GM19025 (cell line): ENCODE measurements at regions not wholly inside any gene's neighbourhood (a gene's known extent, or its start where the extent isn't known, plus 50 kb on each side); places are given as distances from the start of the nearest gene placed in this dataset.

Source experiments
- ATAC-seq: cut with Tn5 transposase; IDR thresholded peaks from one replicate; pipeline ENCODE4 v1.9.1; 2021; ENCODE audit warnings: mild to moderate bottlenecking, low read depth, moderate library complexity; ENCODE audit not compliant: unreplicated experiment

GRCh38 chr2:235334179-235334578, 159.7 kb upstream of the AGAP1 start:
- ATAC-seq: no peak

- ATAC-seq: no peak
These were observed 150.6 kb upstream of the AGAP1 start for GRCh38 chr2:235343156-235343774.

- no peak for ATAC-seq
These were observed 150.0 kb upstream of the AGAP1 start for GRCh38 chr2:235343869-235344268.

DNA sequence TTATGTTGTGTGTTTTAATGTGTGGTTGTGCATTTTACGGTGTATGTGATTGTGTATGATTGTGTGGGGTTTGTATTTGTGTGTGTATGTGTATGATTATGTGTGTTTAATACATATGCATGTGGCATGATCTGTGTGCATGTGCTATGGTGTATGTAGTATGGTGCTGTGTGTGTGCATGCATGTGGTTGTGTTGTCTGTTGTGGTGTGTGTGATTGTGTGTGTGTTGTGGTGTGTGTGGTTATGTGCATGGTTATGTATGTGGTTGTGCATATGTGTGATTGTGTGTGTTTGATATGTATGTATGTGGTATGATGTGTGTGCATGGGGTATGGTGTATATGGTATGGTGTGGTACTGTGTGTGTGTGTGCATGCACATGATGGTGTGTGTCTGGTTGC, 148.1 kb upstream of the AGAP1 start:
- ATAC-seq: no peak

DNA sequence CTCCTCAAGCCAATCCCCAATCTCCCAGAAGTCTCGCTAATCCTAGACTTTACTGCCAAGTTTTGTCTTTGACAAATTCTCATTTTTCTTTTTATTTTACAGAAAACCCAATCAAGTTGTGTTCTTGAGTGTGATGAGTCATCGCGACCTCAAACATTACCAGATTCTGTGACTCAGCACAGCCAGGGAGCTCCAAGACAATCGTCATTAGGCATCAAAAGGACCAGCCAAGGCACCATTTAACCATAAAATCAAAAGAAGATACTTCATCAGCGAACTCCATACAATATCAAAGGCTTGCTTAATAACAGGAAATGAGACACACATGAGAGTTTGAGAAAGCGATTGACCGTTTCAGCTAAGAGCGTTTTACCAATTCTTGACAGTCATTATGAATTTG, 146.2 kb upstream of the AGAP1 start:
- no peak for ATAC-seq

GRCh38 chr2:235348329-235348728, 145.5 kb upstream of the AGAP1 start:
- ATAC-seq: no peak

DNA sequence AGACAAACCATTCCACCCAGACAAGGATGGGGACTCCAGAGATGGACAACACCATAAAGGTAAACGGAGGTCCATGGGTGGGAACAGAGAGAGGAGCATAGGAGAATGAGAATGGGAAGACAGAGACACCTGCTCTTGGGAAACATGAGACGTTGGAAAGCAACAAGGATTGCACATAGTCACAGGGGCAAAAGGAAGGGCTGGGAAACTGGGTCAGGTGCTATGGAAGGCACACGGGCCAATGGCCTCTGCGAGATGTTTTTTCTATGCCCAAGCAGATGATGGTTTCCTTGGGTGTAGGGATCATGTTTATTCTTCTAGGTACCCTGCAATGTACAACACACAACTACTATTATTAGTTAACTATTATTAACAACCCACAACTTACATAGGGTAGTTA, 143.6 kb upstream of the AGAP1 start:
- ATAC-seq: no peak

DNA sequence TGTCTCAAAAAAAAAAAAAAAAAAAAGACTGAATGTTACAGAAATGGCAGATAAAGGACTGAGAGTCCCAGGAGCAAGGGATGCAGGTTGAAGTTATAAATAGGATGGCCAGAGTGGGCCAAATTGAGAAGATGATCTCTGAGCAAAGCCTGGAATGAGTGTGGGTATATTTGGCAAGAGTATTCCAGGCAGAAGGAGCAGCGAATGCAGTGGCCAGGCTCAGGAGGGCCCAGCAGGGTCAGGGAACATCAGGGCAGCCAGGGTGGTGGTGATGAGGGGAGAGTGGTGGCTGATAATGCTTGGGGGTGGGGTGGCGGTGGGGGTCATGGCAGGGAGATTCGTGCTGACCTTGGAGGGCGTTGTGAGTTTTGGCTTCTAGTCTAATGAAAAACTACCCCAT, 141.3 kb upstream of the AGAP1 start:
- no peak for ATAC-seq

DNA sequence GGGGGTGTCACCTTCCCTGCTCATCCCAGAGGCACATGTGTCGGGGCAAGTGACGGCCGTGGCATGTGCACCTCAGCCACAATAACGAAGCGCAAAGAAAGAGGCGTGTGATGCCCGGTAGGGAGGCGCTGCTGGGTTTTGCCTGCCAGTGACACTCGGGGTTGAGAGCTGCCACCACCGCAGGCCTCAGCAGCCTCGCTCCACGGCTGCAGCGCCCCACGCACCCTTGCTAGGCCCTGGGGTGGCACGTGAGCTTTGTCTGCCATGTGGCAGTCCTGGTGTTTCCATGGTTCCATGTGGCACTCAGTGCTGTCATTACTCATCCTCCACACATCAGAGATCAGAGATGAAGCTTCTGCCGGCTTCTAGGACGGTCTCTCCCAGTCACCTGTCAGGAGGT, 136.0 kb upstream of the AGAP1 start:
- ATAC-seq: no peak

GRCh38 chr2:235358981-235359471, 134.8 kb upstream of the AGAP1 start:
- no peak for ATAC-seq

DNA sequence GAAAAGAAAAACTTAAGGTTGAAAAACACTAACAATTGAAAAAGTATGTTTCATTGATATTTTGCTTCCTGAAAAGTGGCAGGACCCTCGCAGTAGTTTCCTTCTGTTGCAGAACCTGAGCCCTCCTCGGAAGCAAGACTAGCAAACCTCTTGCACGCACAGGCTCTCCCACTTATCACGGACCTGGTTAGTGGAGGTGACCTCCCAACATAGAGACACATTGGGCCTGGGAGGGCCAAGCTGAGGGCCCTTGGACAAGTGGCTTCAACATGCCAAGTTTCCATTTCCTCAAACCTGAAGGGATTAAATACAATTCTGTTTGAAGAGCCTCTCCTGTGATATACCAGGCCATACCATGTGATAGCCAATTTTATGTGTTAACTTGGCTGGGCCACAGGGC, 133.4 kb upstream of the AGAP1 start:
- ATAC-seq: no peak

DNA sequence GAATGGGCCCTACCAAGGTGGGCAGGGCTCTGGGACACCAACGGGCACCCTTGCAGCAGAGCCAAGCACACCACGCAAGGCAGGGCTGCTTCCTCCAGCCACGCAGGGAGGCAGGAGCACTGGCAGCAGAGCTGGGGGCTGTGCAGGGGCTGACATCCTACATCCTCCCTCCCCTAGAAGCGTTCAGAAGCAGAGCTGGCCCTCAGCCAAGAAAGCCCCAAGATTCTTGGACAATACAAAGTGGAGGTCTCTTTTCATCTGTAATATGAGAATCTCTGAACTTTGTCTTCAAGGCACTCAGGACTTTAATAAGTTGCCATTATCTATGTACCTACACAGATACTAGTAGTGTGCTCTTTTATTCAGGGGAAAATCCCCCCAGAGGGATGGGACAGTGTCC, 128.1 kb upstream of the AGAP1 start:
- no peak for ATAC-seq

DNA sequence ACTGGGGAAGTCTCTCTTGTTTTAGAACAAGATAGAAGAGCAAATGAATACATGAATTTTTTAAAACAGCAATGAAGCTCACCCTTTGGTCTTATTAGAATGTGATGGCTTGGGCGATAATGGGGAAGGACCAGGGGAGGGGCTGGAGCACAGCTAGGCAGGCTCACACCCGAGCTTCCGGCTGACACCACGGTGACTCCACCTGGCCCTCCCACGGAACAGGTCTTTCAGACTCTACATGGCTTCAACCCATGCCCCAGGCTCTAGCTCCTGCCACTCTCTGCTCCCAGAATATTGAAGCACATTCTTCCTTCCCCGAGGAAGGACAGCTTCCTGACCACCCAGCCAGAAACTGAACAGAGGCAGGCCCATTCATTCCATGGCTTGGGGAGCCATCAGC, 127.5 kb upstream of the AGAP1 start:
- ATAC-seq: no peak

DNA sequence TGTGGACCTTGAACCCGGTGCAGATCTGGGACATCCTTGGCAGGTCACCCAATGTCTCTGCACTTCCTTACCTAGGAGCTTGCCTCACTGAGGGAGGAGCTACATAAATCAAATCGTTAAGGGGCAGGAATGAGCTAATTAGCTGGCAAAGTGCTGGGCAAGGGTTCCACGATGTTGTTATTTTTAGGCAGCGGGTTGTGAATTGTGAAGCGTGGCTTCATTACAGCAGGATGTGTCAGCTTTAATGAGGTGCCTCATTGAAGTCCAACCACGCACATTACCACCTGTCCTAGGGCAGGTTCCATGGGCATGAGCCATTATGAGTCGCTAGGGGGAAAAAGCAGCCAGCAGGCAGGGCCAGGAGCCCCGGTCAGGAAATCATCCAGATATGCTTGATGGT, 127.0 kb upstream of the AGAP1 start:
- no peak for ATAC-seq

DNA sequence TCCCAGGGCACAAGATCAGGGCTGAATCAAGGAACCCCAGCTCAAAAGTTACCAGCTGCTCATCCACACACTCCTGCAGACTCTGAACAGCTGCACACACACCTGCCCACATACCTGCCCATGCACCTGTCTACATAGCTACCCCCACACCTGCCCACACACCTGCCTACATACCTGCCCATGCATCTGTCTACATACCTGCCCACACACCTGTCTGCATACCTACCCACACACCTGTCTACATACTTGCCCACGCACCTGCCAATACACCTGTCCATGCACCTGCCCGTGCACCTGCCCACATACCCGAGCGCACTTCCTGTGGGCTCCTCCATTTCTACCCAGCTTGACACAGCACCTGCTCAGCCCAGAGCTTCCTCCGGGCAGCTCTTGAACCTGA, 122.8 kb upstream of the AGAP1 start:
- ATAC-seq: no peak

DNA sequence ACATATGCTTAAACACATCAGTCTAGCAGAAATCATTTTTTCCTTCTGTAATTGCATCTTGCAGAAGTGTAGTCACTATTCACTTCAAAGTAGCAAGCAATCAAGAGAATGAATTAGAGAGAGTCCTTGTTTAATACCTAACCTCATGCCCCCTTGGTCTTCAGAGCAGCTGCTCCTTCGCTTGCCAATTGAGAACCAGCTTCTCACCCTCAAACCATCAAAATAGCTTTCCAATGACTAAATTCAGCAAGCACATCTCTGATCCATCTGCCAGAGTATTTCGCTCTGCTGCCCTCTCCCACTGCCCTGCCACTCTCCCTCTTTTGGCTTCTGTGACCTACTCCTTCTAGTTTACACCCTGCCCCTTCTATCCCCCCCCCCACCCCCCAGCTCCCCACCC, 120.7 kb upstream of the AGAP1 start:
- ATAC-seq: no peak

DNA sequence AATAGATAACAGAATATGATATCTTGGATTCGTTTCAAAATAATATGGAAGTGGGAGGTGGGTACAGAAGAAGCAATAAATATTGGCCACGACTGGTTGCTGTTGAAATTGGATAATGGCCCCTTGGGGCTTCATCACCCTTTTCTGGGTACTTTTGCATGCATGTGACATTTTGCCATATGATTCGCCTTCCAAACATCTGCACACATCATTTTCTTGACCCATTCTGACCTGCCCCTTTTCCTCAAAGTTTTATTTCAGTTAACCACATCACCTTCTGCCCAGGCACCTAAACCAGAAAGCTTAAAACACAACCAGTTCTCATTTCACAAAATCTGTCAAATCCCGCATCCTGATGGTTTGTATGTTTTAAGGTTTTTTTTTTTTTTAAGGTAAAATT, 116.7 kb upstream of the AGAP1 start:
- ATAC-seq: no peak

DNA sequence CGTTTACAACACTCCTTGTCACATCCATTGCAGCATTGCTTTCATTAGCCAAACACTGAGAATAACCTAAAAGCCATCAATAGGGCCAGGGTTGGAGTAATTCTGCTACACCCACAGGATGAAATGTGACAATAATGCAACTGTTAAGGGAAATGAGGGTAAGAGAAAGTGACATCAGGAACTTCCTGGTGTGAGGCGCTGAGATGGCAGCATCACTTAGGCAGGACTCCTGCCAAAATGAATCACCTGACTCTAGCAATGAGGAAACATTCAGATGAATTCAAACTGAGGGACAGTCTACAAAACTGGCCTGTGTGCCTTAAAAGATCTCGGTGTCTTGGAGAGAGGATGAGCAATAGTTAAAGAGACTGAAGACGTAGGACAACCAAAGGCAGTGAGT, 115.6 kb upstream of the AGAP1 start:
- no peak for ATAC-seq

DNA sequence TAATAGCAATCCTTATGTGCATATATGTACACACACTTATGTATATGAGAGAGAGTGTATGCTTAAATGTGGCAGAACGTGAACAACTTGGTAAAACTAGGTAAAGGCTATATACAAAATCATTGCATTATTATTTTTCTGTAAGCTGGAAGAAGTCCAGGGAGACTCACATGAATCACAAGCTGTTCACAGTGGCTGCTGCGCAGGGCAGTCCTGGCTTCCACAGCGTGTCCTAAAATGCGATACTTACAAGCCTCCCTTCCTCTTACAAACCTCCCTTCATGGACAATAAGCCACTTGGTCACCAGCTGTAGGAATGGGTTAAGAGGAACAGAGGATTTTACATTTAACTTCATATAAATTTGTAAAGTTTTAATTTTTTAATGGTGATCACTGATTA, 114.9 kb upstream of the AGAP1 start:
- ATAC-seq: no peak

- no peak for ATAC-seq
These were observed 112.5 kb upstream of the AGAP1 start for GRCh38 chr2:235381261-235381912.

DNA sequence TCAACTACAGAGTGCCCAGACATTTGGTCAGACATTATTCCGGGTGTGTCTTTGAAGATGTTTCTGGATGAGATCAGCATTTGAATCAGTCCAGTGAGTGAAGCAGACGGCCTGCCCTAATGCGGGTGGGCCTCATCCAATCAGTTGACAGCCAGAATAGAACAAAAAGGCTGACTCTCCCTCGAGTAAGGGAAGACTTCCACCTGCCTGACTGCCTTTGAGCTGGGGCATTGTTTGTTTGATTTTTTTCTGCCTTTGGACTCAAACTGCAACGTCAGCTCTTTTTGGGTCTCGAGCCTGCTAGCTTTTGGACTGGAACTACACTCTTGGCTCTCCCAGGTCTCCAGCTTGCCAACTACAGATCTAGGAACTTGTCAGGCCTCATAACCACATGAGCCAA, 111.7 kb upstream of the AGAP1 start:
- ATAC-seq: no peak

DNA sequence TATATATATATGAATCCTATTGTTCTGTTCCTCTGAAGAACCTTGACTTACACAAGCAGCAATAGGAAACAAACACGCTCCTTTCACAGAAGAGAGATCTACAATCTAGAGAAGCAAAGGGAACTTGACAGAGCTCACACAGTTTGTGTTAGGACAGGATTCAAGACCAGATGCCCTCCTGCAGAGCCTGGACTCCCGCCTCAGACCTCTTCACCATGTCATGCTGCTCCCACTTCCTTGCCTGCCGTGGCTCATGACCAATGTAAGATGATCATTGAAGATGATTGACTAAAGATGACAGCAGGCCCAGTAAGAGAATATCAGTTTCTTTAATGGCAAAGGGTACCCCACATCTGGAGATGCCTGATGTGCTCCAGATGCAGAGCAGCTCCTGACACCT, 111.2 kb upstream of the AGAP1 start:
- no peak for ATAC-seq
